Effector memory CD8-positive, alpha-beta T cell (primary cell): ENCODE measurements at regions not wholly inside any gene's neighbourhood (a gene's known extent, or its start where the extent isn't known, plus 50 kb on each side); places are given as distances from the start of the nearest gene placed in this dataset.

Source experiments
- ATAC-seq: fragments of 150-1000 bp; cut with Tn5 transposase; replicated peaks from 2 replicates; pipeline ENCODE4 v1.10.0; 2021; ENCODE audit warnings: mild to moderate bottlenecking, moderate library complexity
- DNase-seq, 3 experiments: peaks; one replicate each; pipeline ENCODE4 v3.0.0; 2021
- H3K27ac Mint-ChIP-seq, 2 donors: one replicate each; pipeline ENCODE4 v1.8.0; 2022; ENCODE audit warnings: mild to moderate bottlenecking in 2 of 2, mixed read lengths in 2 of 2, moderate library complexity in 2 of 2
- H3K27me3 Mint-ChIP-seq, 2 donors: one replicate each; pipeline ENCODE4 v1.8.0; 2022; ENCODE audit warnings: mixed read lengths in 2 of 2
- H3K36me3 Mint-ChIP-seq: one replicate; pipeline ENCODE4 v1.8.0; 2022; ENCODE audit warnings: mild to moderate bottlenecking, moderate library complexity, mixed read lengths; ENCODE audit not compliant: insufficient read depth
- H3K4me1 Mint-ChIP-seq, 2 donors: one replicate each; pipeline ENCODE4 v1.8.0; 2022; ENCODE audit warnings: low read depth in 2 of 2, mixed read lengths in 2 of 2
- H3K4me3 Mint-ChIP-seq, 2 donors: one replicate each; pipeline ENCODE4 v1.8.0; 2022; ENCODE audit warnings: mild to moderate bottlenecking in 2 of 2, mixed read lengths in 2 of 2, moderate library complexity in 2 of 2
- H3K9me3 Mint-ChIP-seq, 2 donors: one replicate each; pipeline ENCODE4 v1.8.0; 2022; ENCODE audit warnings: mixed read lengths in 2 of 2

DNA sequence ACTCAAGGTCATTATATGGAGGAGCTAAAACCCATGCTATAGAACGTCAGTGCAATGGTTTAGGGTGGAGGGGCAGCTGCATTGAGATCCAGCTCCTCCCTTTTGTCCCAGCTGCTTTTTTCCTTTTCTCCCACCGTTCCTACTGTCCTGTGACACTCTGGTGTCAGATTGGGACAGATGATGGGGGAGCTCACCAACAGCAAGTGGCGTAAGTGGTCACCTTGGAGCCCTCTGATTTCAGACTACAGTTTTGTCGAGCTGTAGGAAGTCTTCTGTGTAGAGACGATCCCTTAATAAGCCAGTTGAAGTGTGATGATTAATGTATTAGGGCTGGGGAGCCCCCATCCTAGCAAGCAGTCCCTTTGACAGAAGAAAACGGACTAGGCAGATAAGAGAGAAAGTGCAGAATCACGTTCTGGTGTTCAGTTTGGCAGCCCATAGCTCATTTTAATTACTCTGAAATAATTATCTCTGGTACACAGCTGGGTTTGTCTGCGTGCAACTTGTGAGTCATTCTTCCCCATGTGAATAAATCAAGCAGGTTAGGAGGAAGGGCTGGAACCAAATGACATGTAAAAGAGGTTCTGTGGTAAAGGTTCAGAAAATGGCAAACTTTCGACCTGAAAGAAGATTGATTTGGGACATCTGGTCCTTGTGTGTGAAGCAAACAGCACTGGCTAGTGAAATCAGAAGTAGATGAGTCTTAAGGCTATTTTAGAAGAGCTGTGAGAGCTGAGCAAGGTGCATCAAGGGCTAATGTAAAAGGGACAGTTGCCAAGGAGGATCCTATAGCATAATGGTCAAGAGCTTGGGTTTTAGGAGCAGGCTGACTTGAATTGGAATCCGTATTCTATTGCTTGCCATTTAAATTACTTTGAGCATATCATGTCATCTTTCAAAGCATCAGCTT is 241.4 kb downstream of the EDEM1 start:
- peaks cover 0 to 2% of the 10 kb centered on the region in 2 donors for H3K4me1 Mint-ChIP-seq
- H3K27me3 Mint-ChIP-seq = peaks cover 0 to 9% of the 10 kb centered on the region in 2 donors
- no peaks in the 10 kb centered on the region for H3K9me3 Mint-ChIP-seq
- no peak for ATAC-seq
- no peak overlapping the region for H3K4me3 Mint-ChIP-seq
- DNase-seq = no peak
- H3K36me3 Mint-ChIP-seq = peaks cover 5% of the 10 kb centered on the region
- no peak overlapping the region for H3K27ac Mint-ChIP-seq

DNA sequence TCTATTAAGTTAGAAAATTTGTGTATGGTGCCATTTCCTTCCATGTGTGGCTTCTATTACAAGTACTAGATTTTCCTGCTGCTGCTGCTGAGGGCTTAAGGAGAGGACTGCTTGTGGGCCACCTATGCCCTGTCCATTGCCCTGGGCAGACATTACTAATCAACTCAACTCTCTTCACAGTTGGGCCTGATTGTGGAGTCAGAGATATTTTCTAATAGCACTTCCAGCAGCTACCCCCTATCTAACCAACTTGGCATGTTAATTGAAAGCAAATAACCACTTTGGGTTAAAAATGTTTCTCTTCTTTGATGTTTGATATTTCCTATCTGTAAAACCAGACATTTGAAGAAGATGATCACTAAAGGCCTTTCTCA is 242.0 kb downstream of the EDEM1 start:
- Mint-ChIP-seq H3K4me3 (no peak overlapping the region), H3K9me3 (no peaks in the 10 kb centered on the region), H3K36me3 (peaks cover 5% of the 10 kb centered on the region), H3K27me3 (peaks cover 0 to 9% of the 10 kb centered on the region in 2 donors), H3K27ac (no peak overlapping the region), H3K4me1 (peaks cover 0 to 2% of the 10 kb centered on the region in 2 donors)
- DNase-seq (no peak), ATAC-seq (no peak)

DNA sequence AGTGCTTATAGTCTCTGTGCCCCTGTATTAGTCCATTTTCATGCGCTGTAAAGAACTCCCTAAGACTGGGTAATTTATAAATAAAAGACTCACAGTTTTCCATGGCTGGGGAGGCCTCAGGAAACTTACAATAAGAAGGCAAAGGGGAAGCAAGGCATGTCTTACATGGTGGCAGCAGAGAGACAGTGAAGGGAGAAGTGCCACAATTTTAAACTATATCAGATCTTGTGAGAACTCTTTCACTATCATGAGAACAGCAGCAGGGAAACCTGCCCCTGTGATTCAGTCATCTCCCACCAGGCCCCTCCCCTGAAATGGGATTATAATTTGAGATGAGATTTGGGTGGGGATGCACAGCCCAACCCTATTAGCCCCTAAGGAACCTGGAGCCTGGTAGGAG is 243.2 kb downstream of the EDEM1 start:
- DNase-seq = no peak
- no peak for ATAC-seq
- peaks cover 3% of the 10 kb centered on the region for H3K36me3 Mint-ChIP-seq
- H3K4me1 Mint-ChIP-seq = peaks cover 0 to 2% of the 10 kb centered on the region in 2 donors
- H3K4me3 Mint-ChIP-seq = no peak overlapping the region
- peaks cover 0 to 6% of the 10 kb centered on the region in 2 donors for H3K27me3 Mint-ChIP-seq
- no peaks in the 10 kb centered on the region for H3K9me3 Mint-ChIP-seq
- H3K27ac Mint-ChIP-seq = no peak overlapping the region

DNA sequence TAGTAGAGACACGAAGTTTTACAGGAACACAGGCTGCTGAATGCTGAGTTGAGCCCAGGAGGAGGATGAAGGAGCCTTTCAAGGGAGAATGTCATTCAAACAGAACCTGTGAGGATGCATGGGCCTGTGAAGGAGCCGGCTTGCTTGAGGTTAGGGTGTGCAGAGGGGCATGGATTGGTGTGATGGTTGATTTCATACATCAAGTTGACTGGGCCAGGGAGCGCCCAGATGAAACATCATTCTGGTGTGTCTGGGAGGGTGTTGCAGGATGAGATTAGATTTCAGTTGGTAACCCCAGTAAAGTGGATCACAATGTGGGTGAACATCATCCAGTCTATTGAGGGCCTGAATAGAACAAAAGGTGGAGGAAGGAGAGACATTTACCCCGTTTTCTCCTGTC is 243.6 kb downstream of the EDEM1 start:
- no peak overlapping the region for H3K4me3 Mint-ChIP-seq
- H3K27me3 Mint-ChIP-seq = peaks cover 0 to 2% of the 10 kb centered on the region in 2 donors
- no peaks in the 10 kb centered on the region for H3K9me3 Mint-ChIP-seq
- no peak overlapping the region for H3K27ac Mint-ChIP-seq
- ATAC-seq (no peak), DNase-seq (no peak)
- peaks cover 2% of the 10 kb centered on the region for H3K36me3 Mint-ChIP-seq
- H3K4me1 Mint-ChIP-seq = peaks cover 0 to under 1% of the 10 kb centered on the region in 2 donors

DNA sequence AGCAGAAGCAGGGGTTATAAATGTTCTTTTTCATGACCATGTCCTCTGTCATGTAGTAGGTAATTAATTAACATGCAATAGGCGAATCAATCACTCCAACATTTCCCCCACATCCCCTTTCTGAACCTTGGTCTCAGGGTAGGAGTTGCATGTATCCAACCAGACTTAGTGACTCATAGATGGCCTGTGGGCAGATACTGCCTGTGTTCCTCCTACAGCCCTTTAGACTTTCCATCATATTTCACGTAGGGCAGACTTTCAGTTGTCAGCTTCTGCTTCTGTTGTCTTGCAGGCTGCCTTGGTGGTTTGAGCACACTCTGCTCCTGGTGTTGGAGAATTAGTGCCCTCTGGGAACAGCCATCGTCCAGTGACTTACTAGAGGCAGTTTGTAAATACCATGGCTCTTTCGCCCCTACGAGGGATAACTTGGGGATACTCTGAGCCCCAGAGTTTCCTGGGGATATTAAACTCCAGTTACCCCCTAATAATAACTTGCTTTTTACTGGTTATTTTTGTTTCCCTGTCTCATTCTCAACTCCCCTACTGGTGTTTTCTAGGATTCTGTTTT is 244.4 kb downstream of the EDEM1 start:
- no peak for DNase-seq
- no peak for ATAC-seq
- Mint-ChIP-seq H3K9me3 (no peaks in the 10 kb centered on the region), H3K4me3 (no peak overlapping the region), H3K27ac (no peak overlapping the region), H3K36me3 (no peaks in the 10 kb centered on the region), H3K4me1 (no peaks in the 10 kb centered on the region), H3K27me3 (no peaks in the 10 kb centered on the region)

DNA sequence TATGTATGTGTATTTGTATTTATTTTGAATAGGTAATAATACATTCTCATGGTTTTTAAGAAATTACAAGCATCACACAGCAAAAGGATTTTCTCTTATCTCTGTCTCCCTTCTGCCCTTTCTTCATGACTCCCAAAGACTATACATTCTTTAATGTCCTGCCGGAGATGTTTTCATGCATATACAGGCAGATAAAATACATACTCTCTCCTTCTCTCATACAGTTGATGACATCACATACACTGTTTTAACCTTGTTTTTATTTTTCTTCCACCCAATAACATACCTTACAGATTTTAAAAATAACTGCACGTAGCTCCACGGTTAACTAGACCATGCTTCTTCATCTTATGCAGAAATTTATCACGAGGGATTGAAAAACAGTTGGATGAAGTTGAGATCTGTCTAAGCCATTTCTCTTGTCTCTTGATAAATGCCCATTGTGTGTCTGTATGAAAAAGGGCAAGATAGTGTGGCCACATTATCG is 249.8 kb downstream of the EDEM1 start:
- DNase-seq (no peak), ATAC-seq (no peak)
- Mint-ChIP-seq H3K27ac (no peak overlapping the region), H3K9me3 (no peaks in the 10 kb centered on the region), H3K4me3 (no peak overlapping the region), H3K36me3 (no peaks in the 10 kb centered on the region), H3K27me3 (peaks cover 6 to 9% of the 10 kb centered on the region in 2 donors), H3K4me1 (no peaks in the 10 kb centered on the region)

DNA sequence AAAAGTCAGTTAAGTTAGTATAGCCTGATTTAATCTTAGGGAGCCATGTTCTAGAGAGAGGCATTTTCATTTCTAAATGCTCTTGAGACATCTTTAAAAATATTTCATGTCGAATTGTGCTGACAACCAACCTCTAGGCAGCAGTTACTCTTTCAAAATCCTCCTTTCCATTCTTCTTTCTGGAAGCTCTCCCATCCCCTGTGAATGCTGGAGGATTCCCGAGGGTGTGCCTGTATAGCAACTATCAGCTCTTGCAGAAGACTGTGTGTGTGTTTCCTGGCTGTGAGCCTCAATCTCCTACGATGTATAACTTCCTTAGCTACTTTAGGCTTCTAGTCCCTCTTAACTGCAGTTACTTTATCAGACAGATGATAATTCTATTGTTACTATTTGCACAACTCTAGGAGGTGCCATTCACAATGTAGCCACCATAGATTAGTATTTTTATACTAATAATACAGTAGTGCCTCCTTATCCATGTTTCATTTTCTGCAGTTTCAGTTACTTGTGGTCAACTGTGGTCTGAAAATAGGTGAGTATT is 250.3 kb downstream of the EDEM1 start:
- Mint-ChIP-seq H3K27ac (no peak overlapping the region), H3K27me3 (peaks cover 6 to 9% of the 10 kb centered on the region in 2 donors), H3K4me1 (no peaks in the 10 kb centered on the region), H3K36me3 (no peaks in the 10 kb centered on the region), H3K9me3 (no peaks in the 10 kb centered on the region), H3K4me3 (no peak overlapping the region)
- no peak for DNase-seq
- ATAC-seq = no peak

DNA sequence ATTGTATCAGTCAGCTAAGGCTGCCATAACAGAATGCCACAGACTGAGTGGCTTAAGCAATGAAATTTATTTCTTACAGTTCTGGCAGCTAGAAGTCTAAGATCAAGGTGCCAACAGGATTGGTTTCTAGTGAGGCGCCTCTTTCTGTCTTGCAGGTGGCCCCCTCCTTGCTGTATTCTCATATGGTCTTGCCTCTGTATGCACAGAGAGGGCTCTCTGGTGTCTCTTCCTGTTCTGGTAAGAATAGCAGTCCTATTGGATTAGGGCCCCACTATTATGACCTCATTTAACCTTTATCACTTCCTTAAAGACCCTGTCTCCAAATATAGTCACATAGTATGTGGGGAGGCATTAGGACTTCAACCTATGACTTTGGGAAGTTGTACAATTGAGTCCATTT is 253.9 kb downstream of the EDEM1 start:
- DNase-seq = no peak
- H3K4me1 Mint-ChIP-seq = no peaks in the 10 kb centered on the region
- H3K4me3 Mint-ChIP-seq = no peak overlapping the region
- H3K36me3 Mint-ChIP-seq = no peaks in the 10 kb centered on the region
- no peaks in the 10 kb centered on the region for H3K9me3 Mint-ChIP-seq
- no peak for ATAC-seq
- peaks cover 6 to 9% of the 10 kb centered on the region in 2 donors for H3K27me3 Mint-ChIP-seq
- H3K27ac Mint-ChIP-seq = no peak overlapping the region

DNA sequence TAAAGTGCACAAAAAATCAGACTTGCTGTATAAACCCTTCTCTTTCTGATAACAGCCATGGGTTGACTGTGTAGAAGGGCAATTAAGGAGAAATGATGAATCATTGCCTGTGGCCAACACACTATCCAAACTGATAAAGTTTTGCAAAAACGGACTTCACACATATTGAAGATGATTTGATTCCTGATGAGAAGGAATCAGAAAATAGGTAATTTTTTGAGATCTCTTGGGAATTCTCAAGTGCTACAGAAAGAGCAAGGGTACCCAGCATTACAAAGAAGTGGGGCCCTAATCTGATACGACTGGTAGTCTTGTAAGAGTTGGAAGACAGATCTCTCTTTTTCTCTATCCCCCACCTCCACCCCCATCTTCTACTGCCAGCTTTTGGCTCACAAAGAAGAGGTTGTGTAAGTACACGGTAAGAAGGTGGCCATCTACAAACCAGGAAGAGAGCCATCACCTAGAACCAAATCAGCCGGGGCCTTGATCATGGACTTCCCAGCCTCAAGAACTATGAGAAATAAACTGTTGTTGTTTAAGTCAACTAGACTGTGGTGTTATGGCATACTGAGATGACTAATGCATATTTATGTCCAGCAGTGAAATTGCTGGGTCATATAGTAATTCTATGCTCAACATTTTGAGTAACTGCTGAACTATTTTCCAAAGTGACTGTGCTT is 254.7 kb downstream of the EDEM1 start:
- ATAC-seq (no peak), DNase-seq (no peak)
- Mint-ChIP-seq H3K27ac (no peak overlapping the region), H3K27me3 (peaks cover 6 to 9% of the 10 kb centered on the region in 2 donors), H3K36me3 (no peaks in the 10 kb centered on the region), H3K9me3 (no peaks in the 10 kb centered on the region), H3K4me1 (no peaks in the 10 kb centered on the region), H3K4me3 (no peak overlapping the region)

DNA sequence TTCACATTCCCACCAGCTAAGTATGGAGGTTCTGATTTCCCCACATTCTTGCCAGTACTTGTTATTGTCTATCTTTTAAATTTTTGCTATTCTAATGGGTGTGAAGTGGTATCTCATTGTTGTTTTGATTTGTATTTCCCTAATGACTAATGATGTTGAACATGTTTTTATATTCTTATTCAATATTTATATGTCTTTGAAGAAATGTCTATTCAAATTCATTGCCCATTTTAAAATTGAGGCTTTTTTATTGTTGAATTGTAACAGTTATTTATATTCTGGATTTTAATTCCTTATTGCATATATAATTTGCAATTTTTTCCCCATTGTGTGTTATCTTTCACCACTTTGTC is 255.3 kb downstream of the EDEM1 start:
- H3K4me1 Mint-ChIP-seq = no peaks in the 10 kb centered on the region

DNA sequence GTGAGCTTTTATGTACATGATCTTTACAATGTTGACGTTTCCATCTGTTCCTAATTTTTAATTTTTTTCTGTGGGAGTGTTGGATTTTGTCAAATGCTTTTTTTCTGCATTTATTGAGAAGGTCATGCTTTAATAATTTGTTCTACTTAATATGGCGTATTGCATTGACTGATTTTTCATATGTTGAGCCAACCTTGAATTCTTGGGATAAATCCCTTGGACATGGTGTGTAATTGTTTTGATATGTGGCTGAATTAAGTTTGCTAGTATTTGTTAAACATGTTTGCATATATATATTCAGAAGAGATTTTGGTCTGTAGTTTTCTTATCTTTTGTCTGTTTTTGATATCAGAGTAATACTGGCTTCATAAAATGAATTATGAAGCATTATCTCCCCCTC is 256.7 kb downstream of the EDEM1 start:
- H3K4me1 Mint-ChIP-seq = no peaks in the 10 kb centered on the region
- no peak overlapping the region for H3K4me3 Mint-ChIP-seq
- no peak overlapping the region for H3K27ac Mint-ChIP-seq
- no peaks in the 10 kb centered on the region for H3K36me3 Mint-ChIP-seq
- ATAC-seq (no peak), DNase-seq (no peak)
- peaks cover 0 to 2% of the 10 kb centered on the region in 2 donors for H3K27me3 Mint-ChIP-seq
- no peaks in the 10 kb centered on the region for H3K9me3 Mint-ChIP-seq

More for the DNA sequence above, 255.3 kb downstream of the EDEM1 start:
- no peak overlapping the region for H3K27ac Mint-ChIP-seq
- no peak for DNase-seq
- H3K36me3 Mint-ChIP-seq = no peaks in the 10 kb centered on the region
- no peaks in the 10 kb centered on the region for H3K9me3 Mint-ChIP-seq
- H3K4me3 Mint-ChIP-seq = no peak overlapping the region
- ATAC-seq = no peak
- peaks cover 5 to 6% of the 10 kb centered on the region in 2 donors for H3K27me3 Mint-ChIP-seq

DNA sequence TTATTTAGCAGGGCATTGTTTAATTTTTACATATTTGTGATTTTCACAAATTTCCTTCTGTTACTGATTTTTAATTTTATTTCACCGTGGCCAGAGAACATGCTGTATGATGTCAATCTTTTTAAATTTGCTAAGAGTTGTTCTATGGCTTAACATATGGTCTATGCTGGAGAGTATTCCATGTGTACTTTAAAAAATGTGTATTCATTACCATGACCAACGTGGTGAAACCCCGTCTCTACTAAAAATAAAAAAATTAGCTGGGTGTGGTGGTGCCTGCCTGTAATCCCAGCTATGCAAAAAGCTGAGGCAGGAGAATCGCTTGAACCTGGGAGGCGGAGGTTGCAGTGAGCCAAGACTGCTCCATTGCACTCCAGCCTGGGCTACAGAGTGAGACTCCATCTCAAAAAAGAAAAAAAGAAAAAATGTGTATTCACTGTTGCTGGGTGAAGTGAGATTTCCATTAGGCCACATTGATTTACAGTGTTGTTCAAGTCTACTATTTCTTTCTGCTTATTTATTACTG is 258.2 kb downstream of the EDEM1 start:
- Mint-ChIP-seq H3K36me3 (no peaks in the 10 kb centered on the region), H3K27ac (no peak overlapping the region), H3K4me3 (no peak overlapping the region), H3K4me1 (no peaks in the 10 kb centered on the region), H3K9me3 (no peaks in the 10 kb centered on the region), H3K27me3 (no peaks in the 10 kb centered on the region)
- DNase-seq (no peak), ATAC-seq (no peak)

DNA sequence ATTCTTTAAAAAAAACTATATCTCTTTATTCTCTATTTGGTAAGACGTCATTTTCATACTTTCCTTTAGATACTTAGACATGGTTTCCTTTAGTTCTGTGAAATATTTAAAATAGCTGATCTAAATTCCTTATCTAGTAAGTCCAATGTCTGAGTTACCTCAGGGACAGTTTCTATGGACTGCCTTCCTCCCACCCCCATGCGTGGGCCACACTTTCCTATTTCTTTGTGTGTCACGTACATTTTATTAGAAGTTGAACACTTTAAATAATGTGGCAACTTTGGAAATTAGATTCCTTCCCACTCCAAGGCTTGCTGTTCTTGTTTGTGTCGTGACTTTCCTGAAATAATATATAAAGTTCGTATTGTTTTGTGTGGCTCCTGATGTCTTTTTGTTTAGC is 260.7 kb downstream of the EDEM1 start:
- Mint-ChIP-seq H3K27me3 (no peaks in the 10 kb centered on the region), H3K36me3 (no peaks in the 10 kb centered on the region), H3K27ac (no peak overlapping the region), H3K4me1 (no peaks in the 10 kb centered on the region), H3K9me3 (no peaks in the 10 kb centered on the region), H3K4me3 (no peak overlapping the region)
- ATAC-seq (no peak), DNase-seq (no peak)
